CD4-positive, alpha-beta T cell treated with Interleukin-21 for 1 hour (primary cell): ENCODE measurements at regions not wholly inside any gene's neighbourhood (a gene's known extent, or its start where the extent isn't known, plus 50 kb on each side); places are given as distances from the start of the nearest gene placed in this dataset.
A peak's percentile ranks its signal among the peaks of the same experiment; 100 is the strongest.
"Not testable (repeated sequence)": the region's sequence is repeated elsewhere in the genome, so short reads cannot be mapped to it uniquely, and the experiment has no call there.

Source experiments
- DNase-seq: peaks from one replicate; pipeline ENCODE4 v3.0.0-alpha.2; 2020

GRCh38 chr21:35559128-35559828, 501.0 kb downstream of the SETD4 start:
- no peak for DNase-seq

GRCh38 chr21:35556536-35556935, 503.8 kb downstream of the SETD4 start:
- DNase-seq: no peak

GRCh38 chr21:35552483-35552882, 503.4 kb upstream of the RUNX1 start:
- not testable (repeated sequence) for DNase-seq

GRCh38 chr21:35548904-35549615, 500.0 kb upstream of the RUNX1 start:
- DNase-seq: no peak

- DNase-seq: no peak
Measured at GRCh38 chr21:35547946-35548774, 499.1 kb upstream of the RUNX1 start.

GRCh38 chr21:35543746-35544145, 494.6 kb upstream of the RUNX1 start:
- DNase-seq: no peak

DNA sequence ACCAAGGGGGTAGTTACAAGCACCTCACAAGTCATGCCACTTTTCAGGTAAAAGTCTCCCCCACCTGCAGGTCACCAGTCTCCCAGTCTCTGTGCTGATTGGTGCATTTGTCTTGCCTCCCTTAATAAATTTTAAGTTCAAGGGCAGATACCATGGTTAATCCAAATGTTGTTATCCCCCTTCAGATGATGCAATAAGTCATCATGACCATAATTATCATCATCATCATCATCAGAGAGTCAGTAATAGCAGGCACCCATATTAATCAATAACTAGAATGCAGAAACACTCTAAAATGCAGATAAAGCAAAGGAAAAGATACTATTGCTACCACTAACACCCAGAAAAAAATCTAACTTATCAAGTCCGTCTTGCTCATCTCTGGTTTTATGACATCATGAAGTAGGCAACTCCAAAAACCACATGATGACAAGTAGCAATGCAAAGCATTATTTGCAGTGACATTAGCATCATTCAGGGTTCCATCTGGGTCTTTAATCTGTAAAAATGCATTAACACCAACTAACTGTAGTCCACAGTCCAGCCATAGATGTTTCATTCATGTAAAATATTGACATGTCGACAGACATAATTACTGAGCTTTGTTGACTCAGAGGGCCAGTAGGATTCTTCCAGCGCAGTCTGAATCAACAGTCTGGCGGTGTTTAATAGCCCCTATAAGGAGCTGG, 492.0 kb upstream of the RUNX1 start:
- DNase-seq: no peak

GRCh38 chr21:35538386-35538785, 489.3 kb upstream of the RUNX1 start:
- no peak for DNase-seq

DNA sequence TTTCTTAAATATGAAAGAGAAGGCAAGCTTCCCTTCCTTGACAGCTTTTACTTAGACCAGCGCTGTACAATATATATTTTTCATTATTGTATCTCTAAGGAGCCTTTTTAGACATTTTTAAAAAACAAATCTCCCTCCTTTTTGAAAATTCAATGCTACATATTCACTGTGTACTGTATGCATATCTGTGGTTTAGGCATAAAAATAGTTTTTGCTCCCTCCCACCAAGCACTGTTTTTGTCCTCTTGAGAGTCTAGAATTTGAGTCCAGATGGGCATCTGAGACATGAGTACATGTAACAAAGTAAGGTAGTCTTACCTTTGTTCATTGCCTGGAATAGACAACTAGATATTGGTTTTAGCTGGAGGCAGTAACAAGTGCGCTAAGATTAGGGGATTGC, 488.5 kb upstream of the RUNX1 start:
- no peak for DNase-seq

- DNase-seq: no peak
Measured at GRCh38 chr21:35533893-35534292, 484.8 kb upstream of the RUNX1 start.

DNA sequence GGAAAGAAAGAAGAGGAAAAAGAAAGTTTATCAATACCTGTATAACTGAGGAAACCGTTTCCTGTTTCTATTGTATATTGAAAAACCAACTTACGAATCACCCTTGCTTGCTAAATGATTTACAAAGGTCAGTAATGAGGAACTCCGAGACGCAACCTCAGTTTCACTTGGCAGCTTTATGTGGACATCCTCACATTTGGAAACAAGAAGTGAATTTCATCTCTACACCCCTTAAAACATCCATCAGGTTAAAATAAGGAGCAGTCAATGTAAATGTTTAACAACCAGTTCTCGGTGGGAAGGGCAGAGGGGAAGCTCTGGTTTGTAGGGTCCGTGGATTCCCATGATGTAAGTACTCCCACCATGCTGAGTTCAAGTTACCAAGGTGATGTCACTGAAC, 481.7 kb upstream of the RUNX1 start:
- no peak for DNase-seq

DNA sequence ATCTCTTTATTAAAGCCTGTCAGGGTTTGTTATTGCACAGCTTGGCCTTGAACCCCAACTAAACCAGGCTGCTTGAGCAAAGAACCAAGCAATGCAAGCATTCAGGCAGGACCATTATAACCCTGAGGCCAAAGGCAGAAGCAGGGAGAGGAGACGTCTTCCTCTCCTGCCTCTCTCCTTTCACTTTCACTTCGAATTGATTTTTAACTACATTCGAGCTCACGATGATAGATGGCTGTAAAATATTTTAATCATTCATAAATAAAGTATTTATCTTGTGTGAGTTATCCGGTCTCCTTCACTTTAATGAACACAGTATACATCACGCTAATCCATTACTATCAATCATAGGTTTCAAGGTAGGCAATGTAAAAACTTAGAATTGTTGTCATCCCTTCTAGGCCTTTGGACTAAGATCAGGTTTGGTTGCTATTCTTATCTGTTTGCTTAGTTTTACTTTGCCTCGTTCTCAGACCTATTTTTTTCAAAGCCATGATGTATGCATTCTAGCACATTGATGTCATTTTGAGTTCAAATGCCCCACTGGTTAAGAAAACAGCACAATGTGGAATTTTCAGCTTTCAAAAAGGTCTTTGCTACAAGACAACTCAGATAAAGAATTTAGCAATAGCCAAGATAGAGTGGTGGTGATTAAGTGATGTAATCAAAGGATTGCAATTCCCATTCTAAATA, 480.2 kb upstream of the RUNX1 start:
- DNase-seq: peak; percentile 50

GRCh38 chr21:35528116-35529042, 479.3 kb upstream of the RUNX1 start:
- peak; percentile 34 for DNase-seq

- DNase-seq: no peak
Measured at GRCh38 chr21:35527358-35527757, 478.3 kb upstream of the RUNX1 start.

DNA sequence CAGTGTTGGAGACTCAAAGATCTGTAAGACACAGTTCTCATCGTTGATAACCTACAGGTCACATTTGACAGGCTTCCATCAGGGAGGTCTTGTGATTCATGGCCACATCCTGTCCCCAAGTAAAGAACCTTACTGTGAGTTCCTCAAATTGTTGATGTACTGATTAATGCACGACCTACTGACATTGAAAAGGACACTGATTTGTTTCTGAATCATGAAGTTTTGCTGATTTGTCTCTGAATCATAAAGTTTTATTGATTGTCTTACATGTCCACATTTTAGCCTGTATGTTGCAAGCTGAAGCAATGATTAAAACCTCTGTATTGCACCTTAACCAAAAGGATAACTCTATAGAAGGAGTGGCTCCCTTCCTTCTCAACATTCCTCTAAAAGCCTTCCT, 476.3 kb upstream of the RUNX1 start:
- DNase-seq: no peak

DNA sequence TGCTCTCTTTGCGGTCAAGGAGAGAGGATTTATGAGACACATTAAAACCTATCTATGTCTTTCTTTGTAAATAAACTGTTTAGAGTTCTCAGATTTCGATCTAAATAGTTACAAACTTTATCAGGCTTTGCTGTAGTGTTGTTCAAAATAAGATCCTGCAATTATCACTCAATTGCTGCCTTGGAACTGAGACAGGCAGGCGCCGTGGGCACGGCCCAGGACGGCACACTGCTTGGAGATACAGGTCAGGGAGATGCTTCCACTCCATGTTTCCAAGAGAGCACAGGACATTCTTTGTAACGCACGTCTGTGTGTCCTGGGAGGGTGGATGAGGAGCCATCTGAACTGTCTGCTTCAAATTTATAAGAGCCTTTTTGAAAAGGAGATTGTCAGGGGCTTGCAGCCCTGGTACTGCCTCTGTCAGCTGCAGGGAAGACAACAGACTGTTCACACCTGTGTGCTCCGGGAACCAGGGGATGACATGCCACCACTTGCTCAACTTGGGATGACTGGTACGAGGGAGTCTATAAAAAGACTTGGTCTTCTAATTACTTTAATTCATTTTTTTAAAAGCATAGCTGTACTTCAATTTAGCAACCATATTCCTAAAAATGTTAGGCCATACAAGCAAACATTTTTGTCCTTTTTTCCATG, 472.9 kb upstream of the RUNX1 start:
- no peak for DNase-seq

DNA sequence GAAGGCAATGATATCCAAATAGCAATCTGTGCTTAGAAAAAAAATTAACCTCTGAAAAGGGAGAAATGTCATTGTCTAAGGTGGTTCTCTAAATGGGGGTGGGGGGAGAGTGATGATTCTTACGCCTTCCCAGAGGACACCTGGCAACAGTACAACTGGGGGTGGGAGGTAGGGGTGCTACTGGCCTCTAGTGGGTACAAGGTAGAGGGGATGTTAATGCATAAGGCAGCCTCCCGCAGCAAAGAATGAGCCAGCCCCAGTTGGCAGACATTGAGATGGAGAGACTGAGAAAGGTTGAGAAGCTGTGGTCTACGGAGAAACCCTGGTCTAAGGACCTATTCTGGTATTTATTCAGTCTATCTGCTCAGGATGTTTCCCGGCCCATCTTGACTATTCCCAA, 472.2 kb upstream of the RUNX1 start:
- DNase-seq: no peak

DNA sequence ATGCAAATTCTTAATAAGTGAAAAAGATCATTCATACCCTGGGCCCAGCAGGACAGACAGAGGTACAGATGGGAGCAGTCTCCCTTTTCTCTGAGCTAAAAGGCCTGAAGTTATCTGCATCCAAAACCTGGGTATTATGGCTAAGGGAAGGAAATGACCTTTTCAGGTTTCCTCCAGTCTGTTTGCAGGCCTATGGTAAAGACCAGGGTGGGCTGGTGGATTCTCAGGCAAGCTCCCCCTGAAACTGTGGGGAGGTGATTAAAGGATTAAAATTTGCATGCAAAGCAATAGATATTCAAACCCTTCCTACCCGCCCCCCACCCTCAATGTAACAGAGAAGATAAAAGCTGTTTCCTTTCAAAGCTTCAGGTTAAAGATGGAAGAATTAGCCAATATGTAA, 471.8 kb upstream of the RUNX1 start:
- no peak for DNase-seq

DNA sequence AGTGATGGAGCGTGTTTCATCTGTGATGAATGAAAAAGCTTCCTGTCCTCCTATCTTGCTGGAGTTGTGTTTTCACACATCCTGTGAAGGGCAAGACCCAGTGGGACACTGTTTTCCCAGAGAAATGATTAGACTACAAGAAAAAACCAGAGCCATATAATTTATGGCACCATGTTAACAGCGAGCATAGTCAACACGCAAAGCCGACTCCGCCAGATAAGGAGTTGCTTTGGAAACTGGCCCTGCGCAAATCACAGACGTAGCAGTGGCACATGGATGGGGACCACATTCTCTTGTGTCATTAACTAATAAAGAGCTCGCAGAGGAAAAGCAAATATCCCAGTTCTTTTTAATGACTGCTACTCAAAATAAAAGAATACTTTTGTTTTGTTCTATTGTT, 471.2 kb upstream of the RUNX1 start:
- DNase-seq: no peak

DNA sequence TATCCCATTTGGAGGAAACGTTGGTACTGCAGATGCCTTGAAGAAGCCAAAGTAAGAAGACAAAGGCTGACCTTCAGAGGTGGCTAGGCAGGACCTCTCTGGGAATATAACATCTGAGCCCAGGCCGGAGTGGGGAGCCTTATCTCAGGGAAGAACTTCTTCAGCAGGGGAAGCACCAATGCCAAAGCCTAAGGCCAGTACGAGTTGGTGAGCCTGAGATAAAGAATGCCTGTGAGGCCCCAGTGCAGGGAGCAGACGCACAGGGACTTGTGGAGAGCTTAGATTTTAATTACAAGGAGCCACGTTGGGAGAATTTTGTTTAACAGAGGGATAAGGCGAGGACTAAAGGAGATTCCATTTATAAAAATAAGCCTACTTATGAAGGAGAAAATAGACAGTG, 468.8 kb upstream of the RUNX1 start:
- no peak for DNase-seq

DNA sequence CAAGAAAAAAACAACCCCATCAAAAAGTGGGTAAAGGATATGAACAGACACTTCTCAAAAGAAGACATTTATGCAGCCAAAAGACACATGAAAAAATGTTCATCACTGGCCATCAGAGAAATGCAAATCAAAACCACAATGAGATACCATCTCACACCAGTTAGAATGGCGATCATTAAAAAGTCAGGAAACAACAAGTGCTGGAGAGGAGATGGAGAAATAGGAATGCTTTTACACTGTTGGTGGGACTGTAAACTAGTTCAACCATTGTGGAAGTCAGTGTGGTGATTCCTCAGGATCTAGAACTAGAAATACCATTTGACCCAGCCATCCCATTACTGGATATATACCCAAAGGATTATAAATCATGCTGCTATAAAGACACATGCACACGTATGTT, 467.2 kb upstream of the RUNX1 start:
- DNase-seq: not testable (repeated sequence)
